Right atrium auricular region (tissue), 2 donors: ENCODE measurements at regions not wholly inside any gene's neighbourhood (a gene's known extent, or its start where the extent isn't known, plus 50 kb on each side); places are given as distances from the start of the nearest gene placed in this dataset.
"Not testable (repeated sequence)": the region's sequence is repeated elsewhere in the genome, so short reads cannot be mapped to it uniquely, and the experiment has no call there.

Source experiments
- DNase-seq: peaks from one replicate; pipeline ENCODE4 v3.0.0-alpha.2; 2019; ENCODE audit warnings: low spot score
- H3K27ac ChIP-seq, 2 donors: fragments of 200-600 bp; sonication (generic); 1 replicate in 1 of 2; 2 replicates in 1 of 2; pipeline ENCODE4 v1.5.1; 2016 to 2019
- H3K27me3 ChIP-seq, 2 donors: fragments of 200-600 bp; sonication (generic); one replicate each; pipeline versions ENCODE4 v1.5.1 to v1.6.0; 2017 to 2019
- H3K36me3 ChIP-seq: fragments of 200-600 bp; sonication (generic); one replicate; pipeline ENCODE4 v1.5.1; 2016
- H3K4me1 ChIP-seq, 2 donors: fragments of 200-600 bp; sonication (generic); one replicate each; pipeline versions ENCODE4 v1.5.1 to v1.6.0; 2017 to 2019
- H3K4me3 ChIP-seq, 2 donors: fragments of 200-600 bp; sonication (generic); 1 replicate in 1 of 2; 2 replicates in 1 of 2; pipeline ENCODE4 v1.5.1; 2017 to 2019; ENCODE audit warnings: mild to moderate bottlenecking in 1 of 2, moderate library complexity in 1 of 2
- H3K9me3 ChIP-seq, 2 donors: fragments of 200-600 bp; sonication (generic); one replicate each; pipeline ENCODE4 v1.5.1; 2019
- TF ChIP-seq, protein P1 (sequence below), 2 donors: fragments of 200-600 bp; sonication (generic); IDR thresholded peaks; one replicate each; pipeline ENCODE4 v1.5.1; 2019; ENCODE audit warnings: antibody characterized with exemption in 2 of 2

DNA sequence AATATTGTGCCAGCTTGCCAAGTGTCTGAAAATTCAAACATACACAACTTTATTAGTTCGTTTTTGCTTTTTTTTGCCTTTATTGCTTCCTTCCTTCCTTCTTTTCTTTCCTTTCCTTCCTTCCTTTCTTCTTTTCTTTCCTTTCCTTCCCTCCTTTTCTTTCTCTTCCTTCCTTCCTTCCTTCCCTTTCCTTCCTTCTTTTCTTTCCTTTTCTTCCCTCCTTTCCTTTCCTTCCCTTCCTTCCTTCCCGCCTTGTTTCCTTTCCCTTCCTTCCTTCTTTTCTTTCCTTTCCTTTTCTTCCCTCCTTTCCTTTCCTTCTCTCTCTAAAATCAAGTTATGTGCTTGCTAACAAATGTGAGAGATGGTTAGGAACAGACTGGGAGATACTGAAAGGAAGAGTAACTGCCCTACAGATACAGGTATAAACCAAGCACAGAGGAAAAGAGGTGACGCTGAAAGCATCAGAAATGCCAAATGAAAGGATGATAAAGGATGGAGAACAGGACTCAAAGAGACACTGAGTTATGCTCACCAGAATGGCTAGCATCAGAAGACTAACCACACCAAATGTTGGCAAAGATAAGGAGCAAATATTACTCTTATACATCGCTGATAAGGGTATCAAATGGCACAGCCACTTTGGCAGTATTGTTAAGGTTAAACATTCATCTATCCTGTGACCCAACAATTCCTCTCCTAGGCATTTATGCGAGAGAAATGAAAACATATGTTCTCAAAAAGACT is 151.6 kb downstream of the MREG start:
- no peaks in the 10 kb centered on the region for H3K9me3 ChIP-seq
- TF ChIP-seq, protein P1, sequence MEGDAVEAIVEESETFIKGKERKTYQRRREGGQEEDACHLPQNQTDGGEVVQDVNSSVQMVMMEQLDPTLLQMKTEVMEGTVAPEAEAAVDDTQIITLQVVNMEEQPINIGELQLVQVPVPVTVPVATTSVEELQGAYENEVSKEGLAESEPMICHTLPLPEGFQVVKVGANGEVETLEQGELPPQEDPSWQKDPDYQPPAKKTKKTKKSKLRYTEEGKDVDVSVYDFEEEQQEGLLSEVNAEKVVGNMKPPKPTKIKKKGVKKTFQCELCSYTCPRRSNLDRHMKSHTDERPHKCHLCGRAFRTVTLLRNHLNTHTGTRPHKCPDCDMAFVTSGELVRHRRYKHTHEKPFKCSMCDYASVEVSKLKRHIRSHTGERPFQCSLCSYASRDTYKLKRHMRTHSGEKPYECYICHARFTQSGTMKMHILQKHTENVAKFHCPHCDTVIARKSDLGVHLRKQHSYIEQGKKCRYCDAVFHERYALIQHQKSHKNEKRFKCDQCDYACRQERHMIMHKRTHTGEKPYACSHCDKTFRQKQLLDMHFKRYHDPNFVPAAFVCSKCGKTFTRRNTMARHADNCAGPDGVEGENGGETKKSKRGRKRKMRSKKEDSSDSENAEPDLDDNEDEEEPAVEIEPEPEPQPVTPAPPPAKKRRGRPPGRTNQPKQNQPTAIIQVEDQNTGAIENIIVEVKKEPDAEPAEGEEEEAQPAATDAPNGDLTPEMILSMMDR (IDR thresholded peaks at IDR 0.05), result no peak
- no peaks in the 10 kb centered on the region for H3K27me3 ChIP-seq
- no peaks in the 10 kb centered on the region for H3K36me3 ChIP-seq
- DNase-seq, result no peak
- H3K27ac ChIP-seq, result no peak overlapping the region
- no peaks in the 10 kb centered on the region for H3K4me1 ChIP-seq
- H3K4me3 ChIP-seq, result no peak overlapping the region

DNA sequence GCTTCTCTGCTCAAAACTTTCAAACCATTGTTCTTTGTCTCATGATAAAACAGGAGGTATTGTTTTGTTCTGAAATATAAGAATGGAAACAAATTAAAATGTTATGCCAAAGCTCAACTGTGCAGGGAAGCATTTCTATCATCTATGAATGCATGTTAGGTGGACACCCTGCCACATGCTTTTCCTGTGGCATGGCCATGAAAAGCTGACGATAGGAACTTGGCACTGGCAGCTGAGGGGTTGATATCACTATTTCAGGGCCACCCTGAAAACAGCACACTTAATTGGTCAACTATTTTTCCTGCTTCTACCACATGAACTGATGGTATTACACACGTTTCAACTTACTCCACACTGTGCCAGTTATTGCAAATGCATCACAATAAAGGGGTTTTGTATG is 157.3 kb downstream of the MREG start:
- TF ChIP-seq, protein P1 (IDR thresholded peaks at IDR 0.05), result no peak
- no peaks in the 10 kb centered on the region for H3K27me3 ChIP-seq
- H3K27ac ChIP-seq, result no peak overlapping the region
- H3K4me1 ChIP-seq, result no peaks in the 10 kb centered on the region
- DNase-seq, result no peak
- H3K9me3 ChIP-seq, result no peaks in the 10 kb centered on the region
- no peak overlapping the region for H3K4me3 ChIP-seq
- no peaks in the 10 kb centered on the region for H3K36me3 ChIP-seq

- H3K4me1 ChIP-seq, H3K4me3 ChIP-seq, H3K9me3 ChIP-seq, H3K27me3 ChIP-seq, H3K36me3 ChIP-seq, DNase-seq, H3K27ac ChIP-seq: not testable (repeated sequence)
Measured at GRCh38 chr2:215855308-215855707, 158.0 kb downstream of the MREG start.

DNA sequence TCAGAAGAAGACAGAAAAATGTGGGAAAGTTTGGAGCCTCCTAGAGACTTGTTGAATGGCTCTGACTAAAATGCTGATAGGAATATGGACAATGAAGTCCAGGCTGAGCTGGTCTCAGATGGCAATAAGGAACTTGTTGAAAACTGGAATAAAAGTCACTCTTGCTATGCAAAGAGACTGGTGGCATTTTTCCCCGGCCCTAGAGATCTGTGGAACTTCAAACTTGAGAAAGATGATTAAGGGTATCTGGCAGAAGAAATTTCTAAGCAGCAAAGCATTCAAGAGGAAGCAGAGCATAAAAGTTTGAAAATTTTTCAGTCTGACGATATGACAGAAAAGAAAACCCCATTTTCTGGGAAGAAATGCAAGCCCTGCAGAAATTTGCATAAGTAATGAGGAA is 159.3 kb downstream of the MREG start:
- H3K36me3 ChIP-seq, result no peaks in the 10 kb centered on the region
- DNase-seq, result no peak
- no peaks in the 10 kb centered on the region for H3K9me3 ChIP-seq
- TF ChIP-seq, protein P1 (IDR thresholded peaks at IDR 0.05), result no peak
- no peak overlapping the region for H3K4me3 ChIP-seq
- no peaks in the 10 kb centered on the region for H3K27me3 ChIP-seq
- H3K27ac ChIP-seq, result no peak overlapping the region
- peaks cover 0 to 6% of the 10 kb centered on the region in 2 donors for H3K4me1 ChIP-seq

GRCh38 chr2:215851696-215852095 is 161.7 kb downstream of the MREG start:
- H3K27me3 ChIP-seq, result no peaks in the 10 kb centered on the region
- peak overlapping the region in 1 of 2 donors; percentile 59 for H3K27ac ChIP-seq
- no peak for DNase-seq
- TF ChIP-seq, protein P1 (IDR thresholded peaks at IDR 0.05), result no peak
- H3K9me3 ChIP-seq, result no peaks in the 10 kb centered on the region
- no peak overlapping the region for H3K4me3 ChIP-seq
- H3K36me3 ChIP-seq, result no peaks in the 10 kb centered on the region
- peaks cover 0 to 6% of the 10 kb centered on the region in 2 donors for H3K4me1 ChIP-seq

DNA sequence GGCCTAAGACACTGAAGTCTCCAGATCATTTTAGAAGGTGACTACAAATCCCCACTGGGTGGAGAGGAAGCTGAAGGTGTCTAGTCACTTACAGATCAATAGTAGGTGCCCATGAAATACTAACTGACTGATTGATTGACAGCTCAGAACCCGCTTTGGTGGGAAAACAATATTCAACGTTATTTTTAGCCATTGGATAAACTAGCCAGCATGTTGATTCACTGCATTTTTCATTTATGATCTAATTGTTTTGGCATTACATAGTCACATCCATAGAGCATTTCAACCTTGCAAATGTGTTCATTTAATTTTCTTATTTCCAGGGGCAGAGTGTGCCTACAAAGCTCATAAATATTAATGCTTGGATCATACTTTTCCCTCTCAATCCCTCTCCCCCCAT is 162.3 kb downstream of the MREG start:
- no peak for DNase-seq
- TF ChIP-seq, protein P1 (IDR thresholded peaks at IDR 0.05), result no peak
- no peaks in the 10 kb centered on the region for H3K9me3 ChIP-seq
- no peaks in the 10 kb centered on the region for H3K36me3 ChIP-seq
- no peaks in the 10 kb centered on the region for H3K27me3 ChIP-seq
- H3K4me1 ChIP-seq, result peaks cover 0 to 6% of the 10 kb centered on the region in 2 donors
- no peak overlapping the region for H3K4me3 ChIP-seq
- H3K27ac ChIP-seq, result peak overlapping the region; percentile 3 to 59
